Activated CD8-positive, alpha-beta T cell treated with anti-CD3 and anti-CD28 coated beads for 36 hours (primary cell): ENCODE measurements at regions not wholly inside any gene's neighbourhood (a gene's known extent, or its start where the extent isn't known, plus 50 kb on each side); places are given as distances from the start of the nearest gene placed in this dataset.

ENCODE experiments used
- ATAC-seq: fragments of 200-7000 bp; cut with Tn5 transposase; one replicate; pipeline ENCODE4 v1.10.0; 2021; ENCODE audit warnings: mild to moderate bottlenecking, moderate library complexity
- CTCF ChIA-PET: fragments of 350-600 bp; sonication (Branson Sonifier 250); formaldehyde crosslinking; loops from one replicate; lab custom pipeline; 2021; ENCODE audit warnings: antibody characterized with exemption; lab: Charles Lee
- POLR2A ChIA-PET: fragments of 350-600 bp; sonication (Branson Sonifier 250); formaldehyde crosslinking; loops from one replicate; lab custom pipeline; 2021; ENCODE audit warnings: antibody characterized with exemption; lab: Charles Lee
- DNase-seq: peaks from one replicate; pipeline ENCODE4 v3.0.0-alpha.2; 2020
- H3K27ac Mint-ChIP-seq: one replicate; pipeline ENCODE4 v1.8.0; 2021; ENCODE audit warnings: mild to moderate bottlenecking, mixed read lengths
- H3K27me3 Mint-ChIP-seq: one replicate; pipeline ENCODE4 v1.8.0; 2021; ENCODE audit warnings: mixed read lengths
- H3K36me3 Mint-ChIP-seq: one replicate; pipeline ENCODE4 v1.8.0; 2021; ENCODE audit warnings: low read depth, mixed read lengths
- H3K4me1 Mint-ChIP-seq: one replicate; pipeline ENCODE4 v1.8.0; 2021; ENCODE audit warnings: low read depth, mixed read lengths
- H3K4me3 Mint-ChIP-seq: one replicate; pipeline ENCODE4 v1.8.0; 2021; ENCODE audit warnings: mild to moderate bottlenecking, moderate library complexity, mixed read lengths
- H3K9me3 Mint-ChIP-seq: one replicate; pipeline ENCODE4 v1.8.0; 2021; ENCODE audit warnings: mixed read lengths
- intact Hi-C: fragments of 100-400 bp; cut with micrococcal nuclease; formaldehyde crosslinking; loops from one replicate; pipeline ENCODE4 v1.10.0; 2022
- TF ChIP-seq, protein P1 (sequence below): fragments of 200-600 bp; IDR thresholded peaks from one replicate; pipeline ENCODE4 v1.8.0; 2022; ENCODE audit warnings: antibody characterized with exemption, mild to moderate bottlenecking

- H3K27me3 Mint-ChIP-seq = peaks cover 31% of the 10 kb centered on the region
- no peaks in the 10 kb centered on the region for H3K9me3 Mint-ChIP-seq
- ATAC-seq (no peak), DNase-seq (no peak)
- H3K27ac Mint-ChIP-seq = no peak overlapping the region
- TF ChIP-seq, protein P1, sequence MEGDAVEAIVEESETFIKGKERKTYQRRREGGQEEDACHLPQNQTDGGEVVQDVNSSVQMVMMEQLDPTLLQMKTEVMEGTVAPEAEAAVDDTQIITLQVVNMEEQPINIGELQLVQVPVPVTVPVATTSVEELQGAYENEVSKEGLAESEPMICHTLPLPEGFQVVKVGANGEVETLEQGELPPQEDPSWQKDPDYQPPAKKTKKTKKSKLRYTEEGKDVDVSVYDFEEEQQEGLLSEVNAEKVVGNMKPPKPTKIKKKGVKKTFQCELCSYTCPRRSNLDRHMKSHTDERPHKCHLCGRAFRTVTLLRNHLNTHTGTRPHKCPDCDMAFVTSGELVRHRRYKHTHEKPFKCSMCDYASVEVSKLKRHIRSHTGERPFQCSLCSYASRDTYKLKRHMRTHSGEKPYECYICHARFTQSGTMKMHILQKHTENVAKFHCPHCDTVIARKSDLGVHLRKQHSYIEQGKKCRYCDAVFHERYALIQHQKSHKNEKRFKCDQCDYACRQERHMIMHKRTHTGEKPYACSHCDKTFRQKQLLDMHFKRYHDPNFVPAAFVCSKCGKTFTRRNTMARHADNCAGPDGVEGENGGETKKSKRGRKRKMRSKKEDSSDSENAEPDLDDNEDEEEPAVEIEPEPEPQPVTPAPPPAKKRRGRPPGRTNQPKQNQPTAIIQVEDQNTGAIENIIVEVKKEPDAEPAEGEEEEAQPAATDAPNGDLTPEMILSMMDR = no peak
- H3K36me3 Mint-ChIP-seq = no peaks in the 10 kb centered on the region
- intact Hi-C loops = no loop called here
- CTCF ChIA-PET = interaction anchor here (1.9 kb wide), 1 partner anchor 29 kb away, joined by 7 read pairs; no protein-coding TSS in a partner anchor
- H3K4me1 Mint-ChIP-seq = peaks cover 6% of the 10 kb centered on the region
- POLR2A ChIA-PET = no interaction called here
- H3K4me3 Mint-ChIP-seq = no peak overlapping the region
Measured at GRCh38 chr1:115166531-115167091, 77.3 kb upstream of the TSPAN2 start.

DNA sequence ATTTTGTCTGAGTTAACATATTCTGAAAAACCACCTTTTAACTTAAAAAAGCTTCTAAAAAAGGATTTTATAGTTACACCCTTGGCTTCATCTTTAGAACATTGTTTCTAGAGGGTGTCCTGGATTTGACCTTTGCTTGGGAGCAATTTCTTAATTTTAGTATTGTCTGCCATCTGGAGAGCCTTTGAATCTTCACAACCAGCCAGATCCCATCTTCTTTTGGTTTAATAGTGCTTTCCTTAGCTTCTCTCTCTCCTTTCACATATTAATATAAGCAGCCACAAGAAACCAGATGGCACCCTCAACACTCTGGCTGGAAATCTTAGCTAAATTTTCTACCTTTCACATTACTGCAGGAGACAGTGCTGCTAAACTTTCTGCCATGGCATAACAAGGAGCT is 76.5 kb upstream of the TSPAN2 start:
- CTCF ChIA-PET = interaction anchor here (1.9 kb wide), 1 partner anchor 28 kb away, joined by 7 read pairs; no protein-coding TSS in a partner anchor
- intact Hi-C loops = no loop called here

GRCh38 chr1:115164940-115165705 is 75.8 kb upstream of the TSPAN2 start:
- ChIA-PET CTCF (interaction anchor here (1.9 kb wide), 1 partner anchor 27 kb away, joined by 7 read pairs; no protein-coding TSS in a partner anchor), POLR2A (interaction anchor here (0.6 to 1.3 kb wide), 3 partner anchors 11 to 1024 kb away, joined by 3 to 4 read pairs (median 4); no protein-coding TSS in a partner anchor)
- Mint-ChIP-seq H3K9me3 (no peaks in the 10 kb centered on the region), H3K36me3 (no peaks in the 10 kb centered on the region), H3K4me1 (peaks cover 6% of the 10 kb centered on the region), H3K27me3 (peaks cover 24% of the 10 kb centered on the region), H3K4me3 (no peak overlapping the region), H3K27ac (no peak overlapping the region)
- TF ChIP-seq, protein P1 = no peak
- DNase-seq (no peak), ATAC-seq (peak; percentile 37)
- intact Hi-C loops = no loop called here

More for the DNA sequence above, 76.5 kb upstream of the TSPAN2 start:
- H3K27me3 Mint-ChIP-seq = peaks cover 26% of the 10 kb centered on the region
- TF ChIP-seq, protein P1 = no peak
- no peak overlapping the region for H3K27ac Mint-ChIP-seq
- POLR2A ChIA-PET = interaction anchor here (0.6 to 1.3 kb wide), 2 partner anchors 10 to 1024 kb away, joined by 3 to 4 read pairs; no protein-coding TSS in a partner anchor
- H3K9me3 Mint-ChIP-seq = no peaks in the 10 kb centered on the region
- no peak overlapping the region for H3K4me3 Mint-ChIP-seq
- no peak for DNase-seq
- H3K4me1 Mint-ChIP-seq = peaks cover 6% of the 10 kb centered on the region
- no peak for ATAC-seq
- no peaks in the 10 kb centered on the region for H3K36me3 Mint-ChIP-seq

- ChIA-PET POLR2A (interaction anchor here (0.6 kb wide), 1 partner anchor 42 kb away, joined by 4 read pairs; no protein-coding TSS in a partner anchor), CTCF (interaction anchor here (1.0 kb wide), 1 partner anchor 9 kb away, joined by 3 read pairs; no protein-coding TSS in a partner anchor)
- H3K36me3 Mint-ChIP-seq = no peaks in the 10 kb centered on the region
- H3K9me3 Mint-ChIP-seq = no peaks in the 10 kb centered on the region
- no peak for ATAC-seq
- no peak overlapping the region for H3K27ac Mint-ChIP-seq
- H3K27me3 Mint-ChIP-seq = peaks cover 21% of the 10 kb centered on the region
- H3K4me3 Mint-ChIP-seq = no peak overlapping the region
- TF ChIP-seq, protein P1 = no peak
- intact Hi-C loops = no loop called here
- DNase-seq = no peak
- peaks cover 6% of the 10 kb centered on the region for H3K4me1 Mint-ChIP-seq
Measured at GRCh38 chr1:115164484-115164883, 75.2 kb upstream of the TSPAN2 start.

DNA sequence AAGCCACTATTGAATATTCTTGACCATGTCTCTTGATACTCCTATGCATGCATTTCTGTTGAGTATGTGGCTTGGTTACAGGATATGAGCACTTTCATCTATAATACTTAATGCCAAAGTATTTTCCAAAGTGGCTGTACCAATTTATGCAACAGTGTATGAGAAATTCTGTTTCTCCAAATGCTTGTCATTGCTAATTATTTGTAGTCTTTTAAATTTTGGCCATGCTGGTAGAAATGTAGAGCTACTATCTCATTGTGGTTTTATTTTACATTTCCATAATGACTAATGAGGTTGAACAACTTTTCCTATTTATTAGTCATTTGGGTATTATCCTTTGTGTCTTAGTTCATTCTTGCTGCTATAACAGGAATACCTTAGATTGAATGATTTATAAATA is 71.4 kb upstream of the TSPAN2 start:
- H3K27ac Mint-ChIP-seq = no peak overlapping the region

More for the DNA sequence above, 71.4 kb upstream of the TSPAN2 start:
- TF ChIP-seq, protein P1 = no peak
- ATAC-seq (no peak), DNase-seq (no peak)
- Mint-ChIP-seq H3K4me3 (no peak overlapping the region), H3K9me3 (no peaks in the 10 kb centered on the region), H3K36me3 (no peaks in the 10 kb centered on the region), H3K4me1 (peaks cover 6% of the 10 kb centered on the region), H3K27me3 (peaks cover 10% of the 10 kb centered on the region)
- ChIA-PET CTCF (no interaction called here), POLR2A (no interaction called here)
- intact Hi-C loops = no loop called here
